ENCODE measurements at regions not wholly inside any gene's neighbourhood (a gene's known extent, or its start where the extent isn't known, plus 50 kb on each side); places are given as distances from the start of the nearest gene placed in this dataset.
"Not testable (repeated sequence)": the region's sequence is repeated elsewhere in the genome, so short reads cannot be mapped to it uniquely, and the experiment has no call there.

- DNase-seq (ENCODE audit: low read depth), result not testable (repeated sequence)
Observed at GRCh38 chr5:158036983-158037595, 178.1 kb upstream of the CLINT1 start.

- not testable (repeated sequence) for DNase-seq (ENCODE audit: low read depth)
Observed at GRCh38 chr5:158034586-158034985, 175.6 kb upstream of the CLINT1 start.

GRCh38 chr5:158033724-158034123 lies 174.8 kb upstream of the CLINT1 start:
- no peak for DNase-seq (ENCODE audit: low read depth)

GRCh38 chr5:158033076-158033475 lies 174.1 kb upstream of the CLINT1 start:
- no peak for DNase-seq (ENCODE audit: low read depth)

GRCh38 chr5:158032246-158032645 lies 173.3 kb upstream of the CLINT1 start:
- DNase-seq (ENCODE audit: low read depth), result no peak

- DNase-seq (ENCODE audit: low read depth), result no peak
Observed at GRCh38 chr5:158027806-158028775, 169.1 kb upstream of the CLINT1 start.

GRCh38 chr5:158026304-158027031 lies 167.5 kb upstream of the CLINT1 start:
- no peak for DNase-seq (ENCODE audit: low read depth)

GRCh38 chr5:158023266-158023665 lies 164.3 kb upstream of the CLINT1 start:
- peak; percentile 49 for DNase-seq (ENCODE audit: low read depth)

GRCh38 chr5:158022837-158023236 lies 163.9 kb upstream of the CLINT1 start:
- DNase-seq (ENCODE audit: low read depth), result no peak

- DNase-seq (ENCODE audit: low read depth), result no peak
Observed at GRCh38 chr5:158022393-158022792, 163.4 kb upstream of the CLINT1 start.

- no peak for DNase-seq (ENCODE audit: low read depth)
Observed at GRCh38 chr5:158020555-158021418, 161.8 kb upstream of the CLINT1 start.

GRCh38 chr5:158017469-158017868 lies 158.5 kb upstream of the CLINT1 start:
- DNase-seq (ENCODE audit: low read depth), result no peak

GRCh38 chr5:158014372-158014771 lies 155.4 kb upstream of the CLINT1 start:
- DNase-seq (ENCODE audit: low read depth), result no peak

GRCh38 chr5:158013939-158014338 lies 155.0 kb upstream of the CLINT1 start:
- no peak for DNase-seq (ENCODE audit: low read depth)

- DNase-seq (ENCODE audit: low read depth), result no peak
Observed at GRCh38 chr5:158013303-158013702, 154.4 kb upstream of the CLINT1 start.

GRCh38 chr5:158011422-158011821 lies 152.5 kb upstream of the CLINT1 start:
- DNase-seq (ENCODE audit: low read depth), result no peak

- no peak for DNase-seq (ENCODE audit: low read depth)
Observed at GRCh38 chr5:158010831-158011230, 151.9 kb upstream of the CLINT1 start.

GRCh38 chr5:158007336-158007735 lies 148.4 kb upstream of the CLINT1 start:
- DNase-seq (ENCODE audit: low read depth), result no peak

GRCh38 chr5:157999696-158000095 lies 140.8 kb upstream of the CLINT1 start:
- no peak for DNase-seq (ENCODE audit: low read depth)

- peak; percentile 68 for DNase-seq (ENCODE audit: low read depth)
Observed at GRCh38 chr5:157997991-157998504, 139.1 kb upstream of the CLINT1 start.

Data from HT1080 (cell line).